HEK293T (cell line): ENCODE measurements at regions not wholly inside any gene's neighbourhood (a gene's known extent, or its start where the extent isn't known, plus 50 kb on each side); places are given as distances from the start of the nearest gene placed in this dataset.

ENCODE experiments used
- CTCF ChIA-PET: fragments of 350-600 bp; formaldehyde crosslinking; extraction: SDS; loops from one replicate; lab custom pipeline; 2021; ENCODE audit warnings: antibody characterized with exemption, inconsistent platforms; lab: Yijun Ruan, JAX
- POLR2A ChIA-PET: fragments of 350-600 bp; formaldehyde crosslinking; extraction: SDS; loops from one replicate; lab custom pipeline; 2020; ENCODE audit warnings: antibody characterized with exemption, inconsistent platforms; lab: Yijun Ruan, JAX
- DNase-seq: peaks from one replicate; pipeline ENCODE4 v3.0.0; 2012; ENCODE audit warnings: mixed read lengths; ENCODE audit errors: extremely low spot score
- ARNT ChIP-seq: fragments of 450-650 bp; IDR thresholded peaks from 2 replicates; pipeline ENCODE4 v1.6.1; 2017; ENCODE audit warnings: mild to moderate bottlenecking
- BHLHE40 ChIP-seq: fragments of 450-650 bp; IDR thresholded peaks from 2 replicates; pipeline ENCODE4 v1.6.1; 2016; ENCODE audit warnings: mild to moderate bottlenecking, moderate library complexity, borderline replicate concordance
- CTBP1 ChIP-seq: fragments of 450-650 bp; IDR thresholded peaks from 2 replicates; pipeline ENCODE4 v1.6.1; 2016; ENCODE audit warnings: borderline replicate concordance
- ELF4 ChIP-seq: fragments of 450-650 bp; IDR thresholded peaks from 2 replicates; pipeline ENCODE4 v1.6.1; 2017; ENCODE audit warnings: antibody characterized with exemption
- FOXA1 ChIP-seq: fragments of 450-650 bp; IDR thresholded peaks from 2 replicates; pipeline ENCODE4 v1.6.1; 2016; ENCODE audit warnings: mild to moderate bottlenecking
- FOXK2 ChIP-seq: fragments of 450-650 bp; IDR thresholded peaks from 2 replicates; pipeline ENCODE4 v1.6.1; 2016; ENCODE audit warnings: mild to moderate bottlenecking
- FOXM1 ChIP-seq: fragments of 450-650 bp; IDR thresholded peaks from 2 replicates; pipeline ENCODE4 v1.6.1; 2017; ENCODE audit warnings: mild to moderate bottlenecking, borderline replicate concordance
- HDGF ChIP-seq: fragments of 450-650 bp; IDR thresholded peaks from 2 replicates; pipeline ENCODE4 v1.6.1; 2017; ENCODE audit warnings: antibody characterized with exemption, borderline replicate concordance
- L3MBTL2 ChIP-seq: fragments of 450-650 bp; conservative IDR thresholded peaks from 2 replicates; pipeline ENCODE4 v1.6.1; 2016; ENCODE audit warnings: mild to moderate bottlenecking
- LEF1 ChIP-seq: fragments of 450-650 bp; IDR thresholded peaks from 2 replicates; pipeline ENCODE4 v1.6.1; 2017; ENCODE audit warnings: mild to moderate bottlenecking, borderline replicate concordance
- NFRKB ChIP-seq: fragments of 450-650 bp; IDR thresholded peaks from 2 replicates; pipeline ENCODE4 v1.6.1; 2016; ENCODE audit warnings: mild to moderate bottlenecking, moderate library complexity
- PKNOX1 ChIP-seq: fragments of 450-650 bp; IDR thresholded peaks from 2 replicates; pipeline ENCODE4 v1.6.1; 2016
- SP1 ChIP-seq: fragments of 450-650 bp; IDR thresholded peaks from 2 replicates; pipeline ENCODE4 v1.6.1; 2017
- SUZ12 ChIP-seq: fragments of 450-650 bp; IDR thresholded peaks from 2 replicates; pipeline ENCODE4 v1.6.1; 2016; ENCODE audit warnings: mild to moderate bottlenecking
- TARDBP ChIP-seq: fragments of 450-650 bp; IDR thresholded peaks from 2 replicates; pipeline ENCODE4 v1.6.1; 2016
- ZNF384 ChIP-seq: fragments of 450-650 bp; IDR thresholded peaks from 2 replicates; pipeline ENCODE4 v1.6.1; 2016

- CTCF ChIA-PET: no interaction called here
- TF ChIP-seq L3MBTL2 (no peak), FOXK2 (no peak), FOXA1 (no peak), HDGF (no peak), SP1 (no peak), NFRKB (no peak), BHLHE40 (no peak), PKNOX1 (no peak), FOXM1 (no peak), ZNF384 (no peak), TARDBP (no peak), ELF4 (no peak), LEF1 (no peak), ARNT (no peak), SUZ12 (no peak), CTBP1 (no peak)
- POLR2A ChIA-PET: no interaction called here
- no peak for DNase-seq
Observed at GRCh38 chr15:81987628-81988027, 58.2 kb downstream of the MEX3B start.

GRCh38 chr15:81983497-81983896 is 62.3 kb downstream of the MEX3B start:
- DNase-seq: no peak
- ChIA-PET POLR2A (no interaction called here), CTCF (no interaction called here)
- no peak for TF ChIP-seq PKNOX1
- no peak for TF ChIP-seq FOXM1
- TF ChIP-seq HDGF: no peak
- TF ChIP-seq L3MBTL2: no peak
- no peak for TF ChIP-seq ZNF384
- TF ChIP-seq CTBP1: no peak
- TF ChIP-seq BHLHE40: no peak
- TF ChIP-seq SUZ12: no peak
- no peak for TF ChIP-seq FOXK2
- TF ChIP-seq ARNT: no peak
- TF ChIP-seq LEF1: no peak
- TF ChIP-seq TARDBP: no peak

- DNase-seq: no peak
- TF ChIP-seq ZNF384 (no peak), CTBP1 (no peak), FOXK2 (no peak), NFRKB (no peak), SP1 (no peak), HDGF (no peak), FOXM1 (no peak), BHLHE40 (no peak), ARNT (no peak), ELF4 (no peak), SUZ12 (no peak), FOXA1 (no peak), L3MBTL2 (no peak), LEF1 (no peak)
- CTCF ChIA-PET: no interaction called here
- POLR2A ChIA-PET: no interaction called here
Observed at GRCh38 chr15:81982808-81983207, 63.0 kb downstream of the MEX3B start.

GRCh38 chr15:81981908-81982307 is 63.9 kb downstream of the MEX3B start:
- DNase-seq: no peak
- ChIA-PET POLR2A (no interaction called here), CTCF (no interaction called here)
- no peak for TF ChIP-seq ZNF384
- no peak for TF ChIP-seq FOXA1
- TF ChIP-seq LEF1: no peak
- TF ChIP-seq SUZ12: no peak
- no peak for TF ChIP-seq FOXK2
- no peak for TF ChIP-seq TARDBP
- TF ChIP-seq HDGF: no peak
- no peak for TF ChIP-seq FOXM1
- no peak for TF ChIP-seq NFRKB
- TF ChIP-seq ARNT: no peak
- no peak for TF ChIP-seq ELF4
- no peak for TF ChIP-seq BHLHE40
- TF ChIP-seq SP1: no peak
- no peak for TF ChIP-seq L3MBTL2
- TF ChIP-seq PKNOX1: no peak

- TF ChIP-seq CTBP1 (no peak), FOXM1 (no peak), TARDBP (no peak), ARNT (no peak), SUZ12 (no peak)
- CTCF ChIA-PET: no interaction called here
- POLR2A ChIA-PET: no interaction called here
- no peak for DNase-seq
Observed at GRCh38 chr15:81977464-81977863, 68.4 kb downstream of the MEX3B start.

GRCh38 chr15:81968691-81969090 is 77.1 kb downstream of the MEX3B start:
- TF ChIP-seq ELF4 (no peak), SP1 (no peak), ZNF384 (no peak), HDGF (no peak), NFRKB (no peak), ARNT (no peak), FOXK2 (no peak), FOXM1 (no peak), L3MBTL2 (no peak), SUZ12 (no peak), TARDBP (no peak), CTBP1 (no peak), LEF1 (no peak), FOXA1 (no peak), PKNOX1 (no peak), BHLHE40 (no peak)
- no peak for DNase-seq
- POLR2A ChIA-PET: no interaction called here
- CTCF ChIA-PET: no interaction called here
